Kidney (tissue), 13 donors: ENCODE measurements at regions not wholly inside any gene's neighbourhood (a gene's known extent, or its start where the extent isn't known, plus 50 kb on each side); places are given as distances from the start of the nearest gene placed in this dataset.

Experiments used
- DNase-seq, 5 donors: peaks; one replicate each; pipeline ENCODE4 v3.0.0-alpha.2; 2013 to 2020
- FAIRE-seq: peaks from 2 replicates; lab custom pipeline; 2012; peaks lifted over from hg19 to GRCh38; lab: Jason Lieb, UNC
- H3K27ac ChIP-seq, 2 donors: one replicate each; pipeline ENCODE4 v1.7.0; 2013; ENCODE audit warnings: low read depth in 2 of 2, low read length in 2 of 2, inconsistent platforms in 1 of 2
- H3K27me3 ChIP-seq: one replicate; pipeline ENCODE4 v1.7.1; 2013; ENCODE audit warnings: low read length, inconsistent platforms; ENCODE audit not compliant: control insufficient read depth, insufficient read depth
- H3K36me3 ChIP-seq, 3 donors: one replicate each; pipeline versions ENCODE4 v1.7.0 to v1.7.1; 2013; ENCODE audit warnings: low read length in 3 of 3, control low read depth in 1 of 3, inconsistent platforms in 1 of 3; ENCODE audit not compliant: insufficient read depth in 3 of 3, control insufficient read depth in 2 of 3
- H3K4me1 ChIP-seq, 3 donors: one replicate each; pipeline versions ENCODE4 v1.7.0 to v1.7.1; 2013; ENCODE audit warnings: low read length in 3 of 3, inconsistent platforms in 1 of 3, low read depth in 1 of 3; ENCODE audit not compliant: control insufficient read depth in 2 of 3, insufficient read depth in 2 of 3
- H3K4me3 ChIP-seq, 3 donors: one replicate each; pipeline versions ENCODE4 v1.7.0 to v1.8.1; 2013; ENCODE audit warnings: low read length in 3 of 3, control low read depth in 1 of 3, inconsistent platforms in 1 of 3
- H3K9ac ChIP-seq, 3 donors: one replicate each; pipeline versions ENCODE4 v1.7.0 to v1.7.1; 2013; ENCODE audit warnings: low read length in 3 of 3, control low read depth in 1 of 3, inconsistent platforms in 1 of 3
- H3K9me3 ChIP-seq, 3 donors: one replicate each; pipeline versions ENCODE4 v1.7.0 to v1.7.1; 2013; ENCODE audit warnings: low read length in 3 of 3, control low read depth in 1 of 3, inconsistent platforms in 1 of 3; ENCODE audit not compliant: control insufficient read depth in 2 of 3, insufficient read depth in 1 of 3
- CTCF ChIP-seq: IDR thresholded peaks from 3 replicates; pipeline ENCODE4 v1.5.1; 2012; ENCODE audit warnings: mild to moderate bottlenecking, moderate library complexity, borderline replicate concordance; ENCODE audit not compliant: insufficient read depth; ENCODE audit errors: extremely low read depth
- intact Hi-C: fragments of 100-400 bp; cut with DNase I; formaldehyde crosslinking; loops from one replicate; pipeline ENCODE4 v1.11.1; 2022
- donor health status: control.
- donor health status: control.
- donor health status: control.
- donor health status: control.
- donor health status: control.
- donor health status: DM: yes; HTN: yes; CAD: no.
- donor health status: Normal renal cell carcinoma (clear cell type).

DNA sequence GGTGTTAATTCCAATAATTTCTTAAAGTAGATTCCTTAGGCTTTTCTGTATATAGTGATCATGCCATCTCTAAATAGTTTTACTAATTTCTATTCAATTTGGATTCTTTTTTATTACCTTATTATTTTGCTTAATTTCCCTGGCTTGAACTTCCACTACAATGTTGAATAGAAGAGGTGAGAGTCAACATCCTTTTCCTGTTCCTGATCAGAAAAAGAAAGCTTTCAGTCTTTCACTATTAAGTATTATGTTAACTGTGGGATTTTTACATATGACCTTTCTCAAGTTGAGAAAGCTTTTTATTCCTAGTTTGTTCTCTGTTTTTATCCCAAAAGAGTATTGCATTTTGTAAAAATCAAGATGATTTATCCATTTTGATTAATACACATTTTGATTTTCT is 574.5 kb upstream of the TLE4 start:
- Histone ChIP-seq H3K9ac (no peak overlapping the region), H3K27me3 (no peaks in the 10 kb centered on the region), H3K36me3 (no peaks in the 10 kb centered on the region), H3K27ac (no peak overlapping the region), H3K4me1 (no peaks in the 10 kb centered on the region), H3K4me3 (no peak overlapping the region), H3K9me3 (no peaks in the 10 kb centered on the region)
- intact Hi-C loops: no loop called here
- no peak for TF ChIP-seq CTCF
- DNase-seq (no peak), FAIRE-seq (no peak)

GRCh38 chr9:79000230-79001002 is 571.3 kb upstream of the TLE4 start:
- TF ChIP-seq CTCF: no peak
- intact Hi-C loops: no loop called here
- H3K9me3 ChIP-seq: no peaks in the 10 kb centered on the region
- no peaks in the 10 kb centered on the region for H3K4me1 ChIP-seq
- H3K27me3 ChIP-seq: no peaks in the 10 kb centered on the region
- H3K27ac ChIP-seq: no peak overlapping the region
- H3K9ac ChIP-seq: no peak overlapping the region
- FAIRE-seq: no peak
- DNase-seq: peak in 2 of 5 donors; percentile 42 to 48
- H3K4me3 ChIP-seq: no peak overlapping the region
- no peaks in the 10 kb centered on the region for H3K36me3 ChIP-seq

DNA sequence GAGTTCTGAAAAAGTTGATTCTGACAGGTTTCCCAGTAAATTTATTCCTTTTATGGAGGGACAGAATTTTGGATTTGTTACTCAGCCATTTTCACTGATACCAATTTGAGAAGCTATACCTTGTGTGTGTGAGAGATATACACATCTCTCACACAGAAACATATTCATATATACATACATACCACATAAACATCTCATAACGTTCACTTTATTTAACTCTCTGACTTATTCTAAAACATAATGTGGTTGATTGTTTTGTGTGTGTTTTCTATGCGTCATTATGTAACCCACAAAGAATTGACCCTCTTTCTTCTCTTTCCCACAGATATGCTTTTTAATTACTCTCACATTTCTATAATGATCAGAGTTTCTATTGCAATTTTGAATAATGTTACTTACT is 570.8 kb upstream of the TLE4 start:
- Histone ChIP-seq H3K9me3 (no peaks in the 10 kb centered on the region), H3K27ac (no peak overlapping the region), H3K4me3 (no peak overlapping the region), H3K36me3 (no peaks in the 10 kb centered on the region), H3K9ac (no peak overlapping the region), H3K27me3 (no peaks in the 10 kb centered on the region), H3K4me1 (no peaks in the 10 kb centered on the region)
- TF ChIP-seq CTCF: no peak
- DNase-seq (no peak), FAIRE-seq (no peak)
- intact Hi-C loops: no loop called here
